HG03521 (cell line): ENCODE measurements at regions not wholly inside any gene's neighbourhood (a gene's known extent, or its start where the extent isn't known, plus 50 kb on each side); places are given as distances from the start of the nearest gene placed in this dataset.
A peak's percentile ranks its signal among the peaks of the same experiment; 100 is the strongest.

Experiments
- ATAC-seq: cut with Tn5 transposase; IDR thresholded peaks from one replicate; pipeline ENCODE4 v1.9.1; 2021; ENCODE audit warnings: mild to moderate bottlenecking, moderate library complexity; ENCODE audit not compliant: unreplicated experiment

- ATAC-seq = no peak
Observed at GRCh38 chr3:24963762-24964625, 464.1 kb upstream of the RARB start.

- no peak for ATAC-seq
Observed at GRCh38 chr3:24965706-24966385, 462.2 kb upstream of the RARB start.

GRCh38 chr3:24968036-24968435 lies 460.0 kb upstream of the RARB start:
- ATAC-seq = no peak

GRCh38 chr3:24972491-24972890 lies 455.6 kb upstream of the RARB start:
- ATAC-seq = no peak

- ATAC-seq = no peak
Observed at GRCh38 chr3:24981309-24981708, 446.8 kb upstream of the RARB start.

GRCh38 chr3:24981924-24982323 lies 446.1 kb upstream of the RARB start:
- ATAC-seq = no peak

GRCh38 chr3:24985668-24986067 lies 442.4 kb upstream of the RARB start:
- no peak for ATAC-seq

- ATAC-seq = no peak
Observed at GRCh38 chr3:24986612-24987011, 441.5 kb upstream of the RARB start.

- ATAC-seq = no peak
Observed at GRCh38 chr3:24999357-24999756, 428.7 kb upstream of the RARB start.

GRCh38 chr3:25000971-25001591 lies 427.0 kb upstream of the RARB start:
- ATAC-seq = no peak

- ATAC-seq = no peak
Observed at GRCh38 chr3:25002052-25002451, 426.0 kb upstream of the RARB start.

- peak; percentile 97 for ATAC-seq
Observed at GRCh38 chr3:25007974-25008658, 419.9 kb upstream of the RARB start.

GRCh38 chr3:25009665-25010064 lies 418.4 kb upstream of the RARB start:
- ATAC-seq = no peak

GRCh38 chr3:25015599-25015998 lies 412.5 kb upstream of the RARB start:
- ATAC-seq = no peak

GRCh38 chr3:25018909-25019308 lies 409.2 kb upstream of the RARB start:
- no peak for ATAC-seq

GRCh38 chr3:25019506-25019905 lies 408.6 kb upstream of the RARB start:
- ATAC-seq = no peak

GRCh38 chr3:25021816-25022215 lies 406.2 kb upstream of the RARB start:
- ATAC-seq = no peak

- no peak for ATAC-seq
Observed at GRCh38 chr3:25023876-25024275, 404.2 kb upstream of the RARB start.

GRCh38 chr3:25025236-25025635 lies 402.8 kb upstream of the RARB start:
- ATAC-seq = no peak

GRCh38 chr3:25027650-25028049 lies 400.4 kb upstream of the RARB start:
- ATAC-seq = no peak

- ATAC-seq = no peak
Observed at GRCh38 chr3:25029820-25030219, 398.2 kb upstream of the RARB start.
